ENCODE measurements at regions not wholly inside any gene's neighbourhood (a gene's known extent, or its start where the extent isn't known, plus 50 kb on each side); places are given as distances from the start of the nearest gene placed in this dataset.

- TF ChIP-seq CTCF (conservative IDR thresholded peaks at IDR 0.05; ENCODE audit: low read length) (no peak), EZH2phosphoT487 (IDR thresholded peaks at IDR 0.05; ENCODE audit: borderline replicate concordance, low read depth, low read length) (no peak)
These were observed 73.1 kb downstream of the RESF1 start for GRCh38 chr12:32032205-32032810.

Measured in OCI-LY7 (cell line).